ENCODE measurements at regions not wholly inside any gene's neighbourhood (a gene's known extent, or its start where the extent isn't known, plus 50 kb on each side); places are given as distances from the start of the nearest gene placed in this dataset.

- no peak for TF ChIP-seq CTCF (IDR thresholded peaks at IDR 0.05; ENCODE audit: low read depth, low read length, poor library complexity, severe bottlenecking)
- TF ChIP-seq EZH2phosphoT487 (IDR thresholded peaks at IDR 0.05; ENCODE audit: borderline replicate concordance, low read length), result no peak
These were observed 71.4 kb upstream of the GPM6B start for GRCh38 chrX:13888284-13888683.
